GM18499 (cell line): ENCODE measurements at regions not wholly inside any gene's neighbourhood (a gene's known extent, or its start where the extent isn't known, plus 50 kb on each side); places are given as distances from the start of the nearest gene placed in this dataset.
"Not testable (repeated sequence)": the region's sequence is repeated elsewhere in the genome, so short reads cannot be mapped to it uniquely, and the experiment has no call there.

Experiments
- ATAC-seq: cut with Tn5 transposase; IDR thresholded peaks from one replicate; pipeline ENCODE4 v1.9.1; 2021; ENCODE audit warnings: moderate number of reproducible peaks; ENCODE audit not compliant: insufficient read depth, unreplicated experiment

- no peak for ATAC-seq
These were observed 157.8 kb downstream of the SAMD5 start for GRCh38 chr6:147666255-147666654.

DNA sequence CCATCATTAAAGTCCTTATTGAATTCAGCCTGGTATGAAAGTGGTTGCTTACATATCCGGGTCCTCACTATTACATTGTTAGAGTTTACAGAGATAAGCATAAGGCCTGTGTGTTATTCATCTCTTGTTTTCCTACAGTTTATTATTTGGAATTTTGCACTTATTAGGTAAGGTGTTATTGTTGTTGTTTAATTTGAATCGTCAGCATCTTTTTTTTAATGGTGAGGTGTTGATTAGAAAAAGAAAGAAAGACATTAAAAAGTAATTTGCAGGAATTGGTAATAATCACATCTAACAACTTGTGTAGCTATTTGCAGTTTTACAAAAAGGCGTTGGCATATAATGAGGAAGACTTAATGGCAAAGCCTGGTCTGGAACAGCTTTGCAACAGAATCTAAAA, 158.6 kb downstream of the SAMD5 start:
- ATAC-seq, result no peak

DNA sequence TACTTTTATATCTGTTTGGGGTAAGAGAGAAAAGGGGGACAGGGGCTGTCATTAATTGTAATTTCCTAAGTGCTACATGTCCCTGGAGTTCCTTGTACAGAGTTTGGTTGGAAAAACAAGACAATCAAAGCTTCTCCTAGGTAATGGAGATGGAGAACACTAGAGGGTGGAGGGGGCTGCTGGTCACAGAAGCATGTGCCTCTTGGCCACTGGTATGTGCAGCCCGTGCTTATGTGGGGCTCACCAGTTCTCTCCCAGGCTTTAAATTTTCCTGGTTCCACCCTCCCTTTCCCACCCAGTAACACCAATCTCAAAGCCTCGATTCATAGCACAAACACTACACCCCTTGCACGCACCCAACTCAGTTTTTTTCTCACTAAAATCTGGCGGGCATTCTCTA, 165.6 kb downstream of the SAMD5 start:
- ATAC-seq, result no peak

GRCh38 chr6:147674794-147675193, 166.3 kb downstream of the SAMD5 start:
- no peak for ATAC-seq

DNA sequence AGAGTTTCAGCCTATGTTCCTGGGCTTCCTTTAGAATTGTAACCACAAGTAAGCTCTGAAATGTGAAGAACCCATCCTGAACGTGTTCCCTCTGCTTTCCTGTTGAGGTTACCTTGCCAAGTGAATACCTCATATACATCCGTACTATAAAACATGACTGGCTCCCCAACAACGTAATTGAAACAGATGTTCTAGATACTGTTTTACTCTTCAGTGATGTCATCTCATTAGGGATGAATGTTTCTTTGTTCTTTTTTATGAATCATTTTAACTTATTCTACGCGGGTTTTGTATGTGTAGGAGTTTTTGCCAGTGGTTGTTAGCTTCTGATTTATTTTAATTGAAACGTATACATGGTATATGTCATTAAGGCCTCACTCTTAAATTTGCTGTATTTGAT, 166.8 kb downstream of the SAMD5 start:
- no peak for ATAC-seq

- ATAC-seq, result no peak
These were observed 168.2 kb downstream of the SAMD5 start for GRCh38 chr6:147676495-147677199.

GRCh38 chr6:147677647-147678046, 169.2 kb downstream of the SAMD5 start:
- no peak for ATAC-seq

DNA sequence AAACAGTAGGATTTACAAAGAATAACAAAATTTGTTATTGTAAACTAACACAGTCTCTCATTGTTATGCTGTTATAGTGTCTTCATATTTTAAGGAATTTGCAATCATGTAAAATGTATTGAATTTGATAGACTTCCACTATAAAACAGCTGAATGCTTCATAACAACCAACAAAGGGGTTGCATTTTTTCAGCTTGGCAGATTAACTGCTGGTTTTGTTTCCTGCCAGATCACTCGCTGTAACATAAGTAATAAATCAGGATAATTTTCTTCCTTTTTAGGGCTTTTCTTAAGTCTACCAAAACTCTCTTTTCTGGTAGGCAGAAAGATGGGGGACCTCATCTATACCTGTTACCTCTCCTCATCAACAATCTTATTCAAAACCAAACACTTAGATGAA, 169.8 kb downstream of the SAMD5 start:
- no peak for ATAC-seq

DNA sequence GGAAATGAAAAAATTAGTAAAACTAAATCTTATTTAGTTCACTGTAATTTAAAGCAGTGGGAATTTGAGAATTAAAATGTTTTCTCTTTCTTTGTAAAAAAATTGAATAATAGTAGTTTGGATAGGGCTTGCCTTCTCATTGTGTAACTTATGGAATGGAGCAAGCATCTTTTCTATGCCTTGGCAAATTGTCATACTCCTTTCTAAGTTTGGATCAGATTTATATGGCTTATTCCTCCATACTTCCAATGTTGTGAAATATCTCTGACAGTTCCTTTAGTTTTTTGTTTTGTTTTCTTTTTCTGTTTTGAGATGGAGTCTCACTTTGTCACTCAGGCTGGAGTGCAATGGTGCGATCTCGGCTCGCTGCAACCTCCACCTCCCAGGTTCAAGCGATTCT, 176.4 kb downstream of the SAMD5 start:
- ATAC-seq, result no peak

- no peak for ATAC-seq
These were observed 180.9 kb downstream of the SAMD5 start for GRCh38 chr6:147689398-147689797.

DNA sequence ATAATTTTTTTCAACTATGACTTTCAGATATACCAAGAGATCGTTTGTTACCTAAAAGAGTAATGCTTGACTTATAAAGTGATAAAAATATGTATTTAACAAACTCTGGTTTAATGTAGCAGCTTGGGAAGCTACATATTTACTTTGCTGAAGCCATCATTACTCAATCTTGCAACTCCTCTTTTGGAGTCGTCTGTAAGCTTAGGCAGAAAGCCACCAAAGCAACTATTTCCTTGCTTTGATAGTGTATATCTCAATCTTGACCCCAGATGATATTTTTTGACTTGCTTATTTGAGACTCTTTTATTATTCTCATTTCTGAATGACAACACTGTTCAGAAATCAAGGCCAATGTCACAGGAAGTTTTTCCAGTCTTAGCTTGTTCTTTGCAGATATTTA, 183.0 kb downstream of the SAMD5 start:
- ATAC-seq, result no peak

- ATAC-seq, result no peak
These were observed 184.7 kb downstream of the SAMD5 start for GRCh38 chr6:147693181-147693580.

GRCh38 chr6:147694556-147694955, 186.1 kb downstream of the SAMD5 start:
- ATAC-seq, result not testable (repeated sequence)

DNA sequence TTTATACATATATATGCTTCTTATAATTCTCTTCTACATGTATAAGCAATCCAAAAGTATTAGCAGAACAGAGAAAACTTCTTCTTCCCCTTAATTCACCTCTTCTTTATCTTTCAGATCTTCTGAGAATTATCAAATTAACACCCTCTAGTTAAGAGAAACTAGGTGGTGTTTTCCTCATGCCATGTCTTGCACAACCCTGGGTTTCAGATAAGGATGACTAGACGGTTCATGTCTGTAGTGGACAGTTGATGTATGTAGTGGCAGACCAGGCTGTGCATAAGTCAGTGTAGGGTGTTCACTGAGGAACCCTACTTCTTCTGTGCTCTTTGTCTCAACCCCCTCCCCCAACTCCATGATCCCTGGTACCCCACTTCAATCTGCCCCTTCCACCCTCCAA, 187.3 kb downstream of the SAMD5 start:
- no peak for ATAC-seq

- ATAC-seq, result no peak
These were observed 190.7 kb downstream of the SAMD5 start for GRCh38 chr6:147699140-147699539.

DNA sequence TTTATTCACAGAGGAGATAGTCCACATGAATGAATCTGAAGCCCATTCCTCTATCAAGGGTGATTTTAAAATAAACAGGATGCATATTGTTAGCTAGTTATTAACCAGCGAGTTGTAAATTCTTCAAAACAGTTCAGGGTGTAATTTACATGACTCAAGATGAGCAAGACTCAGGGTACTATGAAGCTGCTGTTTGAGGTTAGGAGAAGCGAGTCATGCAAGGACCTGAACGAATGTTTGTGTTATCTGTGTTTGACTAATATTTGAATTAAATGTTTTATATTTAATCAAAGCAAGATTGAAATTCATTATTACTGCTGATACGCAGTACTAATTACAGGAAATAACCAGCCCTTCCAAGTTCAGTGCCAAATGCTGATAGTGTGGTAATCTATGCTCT, 191.1 kb downstream of the SAMD5 start:
- no peak for ATAC-seq

DNA sequence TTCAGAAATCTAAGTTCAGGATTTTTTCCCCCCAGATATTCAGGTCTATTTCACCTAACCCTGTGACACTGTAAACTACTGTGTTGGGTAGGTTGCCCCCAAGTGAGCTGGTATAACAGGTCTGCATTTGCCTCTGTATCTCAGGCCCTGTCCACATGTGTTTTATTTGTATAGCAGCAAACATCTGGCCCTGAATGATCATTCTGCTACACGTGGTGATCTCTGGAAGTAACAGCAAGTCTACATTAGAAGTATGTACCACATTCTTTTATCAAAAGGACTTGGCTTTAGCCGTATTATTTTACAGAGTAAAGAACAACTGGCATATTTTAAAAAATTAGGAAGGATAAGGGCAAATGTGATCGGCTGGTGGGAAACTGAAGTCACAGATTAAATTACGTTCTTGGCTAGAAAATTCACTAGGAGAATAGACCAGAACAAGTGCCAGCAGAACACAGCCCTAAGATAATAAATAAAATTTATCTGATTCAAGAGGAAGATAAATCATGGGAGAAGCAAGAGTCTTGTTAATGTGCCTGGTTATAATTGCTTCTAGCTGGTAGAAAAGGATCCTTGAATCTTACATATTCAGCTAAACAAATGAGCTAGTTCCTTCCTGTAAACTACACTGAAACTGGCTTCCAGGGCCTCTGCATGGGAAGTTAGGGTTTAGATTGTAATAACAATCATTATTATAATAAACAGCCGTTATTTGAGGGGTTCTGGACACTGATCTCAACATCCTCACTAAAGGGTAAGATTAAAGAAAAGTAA, 192.1 kb downstream of the SAMD5 start:
- no peak for ATAC-seq

DNA sequence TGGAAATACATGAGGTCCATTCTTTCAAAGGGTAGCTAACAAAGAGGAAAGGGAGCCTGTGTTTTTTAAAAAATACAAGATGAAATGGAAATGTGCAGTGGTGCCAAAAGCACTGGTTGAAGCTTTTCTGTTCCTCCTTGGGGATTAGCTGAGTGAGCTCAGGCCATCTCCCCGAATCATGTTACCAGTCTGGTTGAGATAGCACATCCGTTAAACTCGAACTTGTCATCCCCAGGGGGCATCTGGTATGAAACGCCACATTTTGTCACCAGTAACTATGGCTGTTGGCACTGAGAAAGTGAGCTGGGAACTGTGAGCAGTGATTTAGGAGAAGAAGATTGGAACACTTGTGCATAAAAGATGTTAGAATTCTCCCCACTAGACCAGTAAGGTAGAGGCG, 196.2 kb downstream of the SAMD5 start:
- ATAC-seq, result no peak

DNA sequence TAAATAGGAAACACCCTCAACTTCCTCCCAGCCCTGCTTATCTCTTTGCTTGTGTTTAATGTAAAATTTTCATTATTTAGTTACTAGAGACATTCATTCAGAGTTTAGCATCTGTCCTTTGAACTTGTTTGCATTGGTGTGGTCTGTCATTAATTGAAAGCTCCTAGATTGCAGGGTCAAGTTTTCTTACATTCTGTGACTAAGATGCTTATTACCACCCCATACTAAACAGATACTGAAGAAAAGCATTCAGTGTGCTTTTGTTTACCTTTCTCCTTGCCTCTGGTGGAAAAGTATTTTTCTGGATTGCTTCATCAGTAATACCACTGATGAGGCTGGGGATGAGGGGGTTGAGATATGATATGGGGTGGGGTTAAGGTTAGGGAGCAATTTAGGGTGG, 199.0 kb downstream of the SAMD5 start:
- ATAC-seq, result no peak

- ATAC-seq, result no peak
These were observed 199.7 kb downstream of the SAMD5 start for GRCh38 chr6:147708170-147708569.

DNA sequence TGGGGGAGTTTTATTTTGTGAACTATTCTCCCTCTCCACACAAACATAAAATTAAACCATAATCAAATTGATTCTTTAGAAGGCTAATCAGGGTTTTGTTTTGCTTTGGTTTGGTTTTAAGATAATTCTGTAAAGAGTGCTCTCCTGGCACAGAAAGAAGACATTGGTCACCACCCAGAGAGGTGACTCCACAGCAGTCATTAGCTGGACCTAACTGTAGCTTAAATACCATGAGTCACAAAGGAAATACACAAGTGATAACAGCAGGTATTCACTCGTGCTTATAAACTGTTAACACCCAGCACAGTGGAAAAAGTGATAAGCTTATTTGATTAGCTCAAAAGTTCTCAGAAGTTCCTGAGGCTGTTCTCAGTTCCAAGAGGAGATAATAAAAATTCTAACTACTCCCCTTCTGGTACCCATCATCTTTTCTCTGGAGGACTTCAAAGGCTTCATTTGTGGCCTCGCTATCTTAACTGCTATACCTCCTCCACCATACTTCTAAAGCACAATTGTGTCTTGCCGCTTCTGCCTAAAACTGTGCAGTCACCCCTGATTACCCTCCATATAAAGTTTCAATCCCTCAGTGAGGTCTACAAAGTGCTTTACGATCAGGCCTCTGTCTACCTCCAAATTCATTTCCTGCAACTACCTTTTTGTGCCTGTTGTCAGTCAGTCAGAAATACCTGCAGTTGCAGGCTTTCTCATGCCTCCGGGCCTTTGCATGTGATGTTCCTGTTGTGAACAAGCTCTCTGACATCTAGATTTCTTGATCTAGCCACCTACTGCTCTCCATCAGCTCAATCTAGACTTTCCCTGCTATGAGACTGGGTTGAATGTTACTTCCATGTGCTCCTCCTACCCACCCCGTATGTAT, 201.1 kb downstream of the SAMD5 start:
- no peak for ATAC-seq
